ENCODE measurements at regions not wholly inside any gene's neighbourhood (a gene's known extent, or its start where the extent isn't known, plus 50 kb on each side); places are given as distances from the start of the nearest gene placed in this dataset.

DNA sequence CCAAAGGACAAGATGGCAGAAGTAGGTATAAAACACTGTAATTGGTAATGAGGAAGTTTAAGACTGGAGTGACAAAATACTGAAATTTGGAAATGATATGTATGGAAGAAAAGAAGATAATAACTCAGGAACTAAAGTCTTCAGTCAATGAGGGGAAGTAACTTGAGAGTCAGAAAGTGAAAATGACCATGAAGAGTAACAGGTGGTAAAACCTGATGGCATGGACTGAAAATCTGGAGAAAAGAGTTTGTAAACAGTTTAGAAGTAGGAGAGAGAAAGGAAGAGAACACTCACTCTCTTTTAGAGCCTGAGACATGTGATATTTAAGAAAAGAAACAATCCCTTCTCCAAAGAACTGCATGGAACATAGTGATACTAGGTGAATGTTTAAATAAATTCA lies 387.9 kb downstream of the PYDC2 start:
- TF ChIP-seq POLR2AphosphoS5 (IDR thresholded peaks at IDR 0.05): no peak
- TF ChIP-seq, protein P1, sequence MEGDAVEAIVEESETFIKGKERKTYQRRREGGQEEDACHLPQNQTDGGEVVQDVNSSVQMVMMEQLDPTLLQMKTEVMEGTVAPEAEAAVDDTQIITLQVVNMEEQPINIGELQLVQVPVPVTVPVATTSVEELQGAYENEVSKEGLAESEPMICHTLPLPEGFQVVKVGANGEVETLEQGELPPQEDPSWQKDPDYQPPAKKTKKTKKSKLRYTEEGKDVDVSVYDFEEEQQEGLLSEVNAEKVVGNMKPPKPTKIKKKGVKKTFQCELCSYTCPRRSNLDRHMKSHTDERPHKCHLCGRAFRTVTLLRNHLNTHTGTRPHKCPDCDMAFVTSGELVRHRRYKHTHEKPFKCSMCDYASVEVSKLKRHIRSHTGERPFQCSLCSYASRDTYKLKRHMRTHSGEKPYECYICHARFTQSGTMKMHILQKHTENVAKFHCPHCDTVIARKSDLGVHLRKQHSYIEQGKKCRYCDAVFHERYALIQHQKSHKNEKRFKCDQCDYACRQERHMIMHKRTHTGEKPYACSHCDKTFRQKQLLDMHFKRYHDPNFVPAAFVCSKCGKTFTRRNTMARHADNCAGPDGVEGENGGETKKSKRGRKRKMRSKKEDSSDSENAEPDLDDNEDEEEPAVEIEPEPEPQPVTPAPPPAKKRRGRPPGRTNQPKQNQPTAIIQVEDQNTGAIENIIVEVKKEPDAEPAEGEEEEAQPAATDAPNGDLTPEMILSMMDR (IDR thresholded peaks at IDR 0.05 in 8 of 11, conservative IDR thresholded peaks at IDR 0.05 in 3 of 11): no peak

Data from spleen (tissue), 7 donors.